GM10248 (cell line): ENCODE measurements at regions not wholly inside any gene's neighbourhood (a gene's known extent, or its start where the extent isn't known, plus 50 kb on each side); places are given as distances from the start of the nearest gene placed in this dataset.

Experiments
- CTCF ChIA-PET: fragments of 300-600 bp; sonication (Branson Sonifier 250); formaldehyde crosslinking; extraction: SDS; loops from one replicate; lab custom pipeline; 2021; ENCODE audit warnings: antibody characterized with exemption; lab: Yijun Ruan, JAX
- POLR2A ChIA-PET: fragments of 350-650 bp; sonication (Branson Sonifier 250); formaldehyde crosslinking; extraction: SDS; loops from one replicate; lab custom pipeline; 2020; ENCODE audit warnings: antibody characterized with exemption; lab: Yijun Ruan, JAX
- DNase-seq: peaks from one replicate; pipeline ENCODE4 v3.0.0; 2012; ENCODE audit errors: extremely low spot score
- CTCF ChIP-seq: IDR thresholded peaks from 2 replicates; pipeline ENCODE4 v1.5.1; 2012; ENCODE audit warnings: mild to moderate bottlenecking, low read depth; ENCODE audit errors: extremely low read depth, missing control alignments, control extremely low read depth

GRCh38 chr14:50037852-50038251 is 78.5 kb downstream of the VCPKMT start:
- TF ChIP-seq CTCF = no peak
- peak; percentile 50 for DNase-seq
- POLR2A ChIA-PET = interaction anchor here (0.5 to 1.6 kb wide), 8 partner anchors 22 to 175 kb away, joined by 3 to 17 read pairs (median 6); no protein-coding TSS in a partner anchor
- CTCF ChIA-PET = interaction anchor here (1.0 to 3.8 kb wide), 26 partner anchors 9 to 186 kb away, joined by 3 to 17 read pairs (median 4); partner anchors contain the start of gene NEMF

GRCh38 chr14:50038398-50039119 is 77.8 kb downstream of the VCPKMT start:
- DNase-seq = peak; percentile 81
- ChIA-PET CTCF (interaction anchor here (0.8 to 3.8 kb wide), 28 partner anchors 9 to 187 kb away, joined by 3 to 17 read pairs (median 4); partner anchors contain the start of gene NEMF), POLR2A (interaction anchor here (0.5 to 1.6 kb wide), 10 partner anchors 22 to 175 kb away, joined by 3 to 17 read pairs (median 5); partner anchors contain the start of gene VCPKMT)
- TF ChIP-seq CTCF = no peak

DNA sequence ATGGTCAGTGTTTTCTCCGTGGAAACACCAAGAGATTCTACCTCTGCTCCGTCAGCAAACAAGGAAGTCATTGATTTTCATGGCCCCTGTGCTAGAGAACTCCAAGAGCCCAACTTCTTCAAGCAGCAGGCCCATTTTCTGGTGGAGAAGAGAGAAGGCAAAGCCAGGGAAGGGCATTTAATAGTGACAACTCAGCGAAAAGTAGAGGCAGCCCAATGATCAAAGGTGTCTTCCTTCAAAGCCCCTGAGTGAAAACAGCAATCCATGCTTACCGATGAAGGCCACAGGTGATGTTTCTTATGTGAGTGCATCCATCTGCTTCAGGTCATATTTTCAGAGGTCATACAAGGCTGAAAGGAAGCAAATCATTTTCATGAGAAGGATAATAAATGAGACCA is 77.3 kb downstream of the VCPKMT start:
- no peak for DNase-seq
- POLR2A ChIA-PET = interaction anchor here (1.0 to 1.6 kb wide), 6 partner anchors 21 to 176 kb away, joined by 3 to 10 read pairs (median 6); no protein-coding TSS in a partner anchor
- TF ChIP-seq CTCF = no peak
- CTCF ChIA-PET = interaction anchor here (0.8 to 3.8 kb wide), 19 partner anchors 8 to 187 kb away, joined by 3 to 17 read pairs (median 5); partner anchors contain the start of gene NEMF

DNA sequence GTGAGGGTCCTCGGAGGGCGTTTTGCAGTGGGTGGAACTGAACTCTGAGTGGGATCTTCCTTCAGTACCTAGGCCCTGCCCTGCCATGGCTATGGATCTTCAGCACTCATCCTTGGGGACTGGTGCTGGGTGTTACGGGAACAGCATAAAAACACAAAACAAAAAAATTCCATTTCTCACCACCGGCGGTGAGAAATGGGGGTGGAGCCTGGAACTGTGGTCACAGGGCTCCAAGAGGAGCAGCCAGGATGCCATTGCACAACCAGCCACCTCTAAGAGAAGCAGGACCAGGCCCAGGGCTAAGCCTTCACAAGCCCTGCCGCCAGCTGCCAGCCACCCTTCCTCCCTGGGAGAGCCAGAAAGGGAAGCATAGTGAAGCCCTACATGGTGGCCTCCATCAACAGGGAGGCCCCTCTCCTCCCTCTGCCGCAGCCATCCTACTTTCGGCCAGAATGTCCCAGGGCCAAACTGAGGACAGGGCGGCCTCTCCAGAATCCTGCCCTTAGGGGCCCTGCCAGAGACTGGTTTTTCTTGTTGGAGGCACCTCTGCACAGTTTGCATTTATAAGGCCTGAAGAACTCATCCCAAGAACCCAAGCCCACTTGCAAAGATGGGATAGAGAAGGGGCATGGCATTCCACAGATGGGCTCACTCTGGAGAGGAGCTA is 76.5 kb downstream of the VCPKMT start:
- CTCF ChIA-PET = interaction anchor here (1.0 kb wide), 1 partner anchor 21 kb away, joined by 3 read pairs; no protein-coding TSS in a partner anchor
- POLR2A ChIA-PET = no interaction called here
- no peak for TF ChIP-seq CTCF
- no peak for DNase-seq

DNA sequence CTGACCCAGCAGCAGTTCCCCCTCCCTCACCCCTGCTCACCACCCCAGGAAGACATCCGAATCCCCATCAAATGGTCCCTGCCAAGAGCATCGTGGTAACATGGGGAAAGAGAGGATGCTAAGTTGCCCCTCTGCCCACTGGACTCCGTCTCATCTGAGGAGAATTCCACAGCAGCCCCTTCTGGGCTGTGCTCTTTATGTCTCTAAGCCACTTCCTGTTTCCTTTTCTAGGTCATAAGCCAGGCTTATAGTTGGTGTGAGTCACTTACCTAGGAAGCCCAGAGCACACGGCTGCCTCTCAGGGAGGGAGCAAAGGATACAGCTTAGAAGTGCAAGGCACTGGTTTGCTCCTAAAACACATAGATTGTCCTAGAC is 76.0 kb downstream of the VCPKMT start:
- DNase-seq = peak; percentile 52
- ChIA-PET POLR2A (no interaction called here), CTCF (interaction anchor here (1.0 kb wide), 1 partner anchor 20 kb away, joined by 3 read pairs; no protein-coding TSS in a partner anchor)
- TF ChIP-seq CTCF = no peak

- TF ChIP-seq CTCF = no peak
- ChIA-PET POLR2A (no interaction called here), CTCF (interaction anchor here (1.0 kb wide), 1 partner anchor 19 kb away, joined by 3 read pairs; no protein-coding TSS in a partner anchor)
- no peak for DNase-seq
Observed at GRCh38 chr14:50040895-50041465, 75.4 kb downstream of the VCPKMT start.
